K562 (cell line): ENCODE measurements at regions not wholly inside any gene's neighbourhood (a gene's known extent, or its start where the extent isn't known, plus 50 kb on each side); places are given as distances from the start of the nearest gene placed in this dataset.

Source experiments
- ATAC-seq: fragments of 200-7000 bp; cut with Tn5 transposase; 3 replicates; pipeline ENCODE4 v1.9.1; 2020; ENCODE audit warnings: moderate library complexity
- BruUV-seq: library from RNA; stranded (reverse); fragments of 400-500 nt; replicated peaks from 2 replicates; lab custom pipeline; 2021; lab: Mats Ljungman, UMichigan
- CTCF ChIA-PET: fragments of 300-600 bp; formaldehyde crosslinking; extraction: SDS; loops from one replicate; lab custom pipeline; 2021; ENCODE audit warnings: low intra/inter-chr PET ratio; lab: Yijun Ruan, JAX
- POLR2A ChIA-PET: fragments of 300-600, 350-650 bp; sonication (Branson Sonifier 250); formaldehyde crosslinking; extraction: SDS; loops from one replicate; lab custom pipeline; 2021; ENCODE audit warnings: antibody characterized with exemption, inconsistent platforms; lab: Yijun Ruan, JAX
- DNase-seq, 4 experiments: peaks; one replicate each; pipeline versions ENCODE4 v3.0.0 to v3.0.0-alpha.2; 2011 to 2018; ENCODE audit warnings: low spot score in 3 of 4, mixed read lengths in 3 of 4; ENCODE audit errors: extremely low read depth in 1 of 4
- FAIRE-seq: peaks from 2 replicates; lab custom pipeline; 2011; peaks lifted over from hg19 to GRCh38; lab: Jason Lieb, UNC
- H2AFZ ChIP-seq: 2 replicates; pipeline ENCODE4 v1.6.0; 2011; ENCODE audit warnings: low read depth, low read length, control low read depth, inconsistent platforms
- H3K27ac ChIP-seq: fragments of 200-600 bp; 3 replicates; pipeline ENCODE4 v1.8.0; 2011; ENCODE audit warnings: low read depth, mild to moderate bottlenecking, control low read depth, inconsistent platforms, low read length, moderate library complexity, mixed read lengths; ENCODE audit errors: extremely low read depth
- H3K27me3 ChIP-seq, 2 experiments: fragments of 300-600 bp in 1 of 2; 2 replicates in 1 of 2; 3 replicates in 1 of 2; pipeline versions ENCODE4 v1.6.0 to v1.8.0; 2011; ENCODE audit warnings: inconsistent platforms in 2 of 2, low read length in 2 of 2, mild to moderate bottlenecking in 1 of 2, mixed read lengths in 1 of 2, moderate library complexity in 1 of 2; ENCODE audit not compliant: control insufficient read depth in 2 of 2, insufficient read depth in 2 of 2
- H3K36me3 ChIP-seq: fragments of 300-600 bp; 3 replicates; pipeline ENCODE4 v1.8.0; 2011; ENCODE audit warnings: mild to moderate bottlenecking, low read length, inconsistent platforms; ENCODE audit not compliant: control insufficient read depth, insufficient read depth
- H3K4me1 ChIP-seq, 2 experiments: fragments of 200-600 bp in 1 of 2; replicated peaks in 1 of 2; 2 replicates in 1 of 2; 3 replicates in 1 of 2; pipeline versions ENCODE4 v1.5.1 to v1.8.0; 2011; ENCODE audit warnings: inconsistent platforms in 2 of 2, low read length in 2 of 2, mild to moderate bottlenecking in 1 of 2, mixed read lengths in 1 of 2, moderate library complexity in 1 of 2; ENCODE audit not compliant: control insufficient read depth in 2 of 2, insufficient read depth in 2 of 2
- H3K4me2 ChIP-seq: 2 replicates; pipeline ENCODE4 v1.6.1; 2011; ENCODE audit warnings: low read length, control low read depth, inconsistent platforms, mixed read lengths; ENCODE audit not compliant: insufficient read depth
- H3K4me3 ChIP-seq: fragments of 200-600 bp; sonication (generic), shearing (Covaris generic); 2 replicates; pipeline ENCODE4 v1.5.1; 2016; ENCODE audit warnings: control low read depth, inconsistent platforms
- H3K79me2 ChIP-seq: fragments of 200-600 bp; 3 replicates; pipeline ENCODE4 v1.8.0; 2011; ENCODE audit warnings: low read length, inconsistent platforms; ENCODE audit not compliant: control insufficient read depth, insufficient read depth
- H3K9ac ChIP-seq, 2 experiments: 2 replicates each; pipeline versions ENCODE4 v1.6.0 to v1.6.1; 2011; ENCODE audit warnings: low read depth in 2 of 2, low read length in 2 of 2, control low read depth in 1 of 2, inconsistent platforms in 1 of 2, mild to moderate bottlenecking in 1 of 2, mixed read lengths in 1 of 2; ENCODE audit not compliant: insufficient read depth in 1 of 2
- H3K9me1 ChIP-seq: one replicate; pipeline ENCODE4 v1.6.0; 2011; ENCODE audit warnings: inconsistent platforms, mild to moderate bottlenecking, low read length, moderate library complexity; ENCODE audit not compliant: control insufficient read depth, insufficient read depth
- H3K9me3 ChIP-seq: replicated peaks from 2 replicates; pipeline ENCODE4 v1.5.1; 2011; ENCODE audit warnings: low read depth, low read length, inconsistent platforms; ENCODE audit not compliant: control insufficient read depth, insufficient read depth
- H4K20me1 ChIP-seq: replicated peaks from 2 replicates; pipeline ENCODE4 v1.6.1; 2011; ENCODE audit warnings: low read length, inconsistent platforms, mixed read lengths; ENCODE audit not compliant: control insufficient read depth, insufficient read depth
- HBP1 ChIP-seq: fragments of 450-650 bp; formaldehyde crosslinking; IDR thresholded peaks from 2 replicates; pipeline ENCODE4 v1.4.0; 2022; ENCODE audit warnings: missing genetic modification characterization
- HEY1 ChIP-seq: fragments of 250-450 bp; sonication (Bioruptor Pico); IDR thresholded peaks from 2 replicates; pipeline ENCODE4 v1.5.0; 2020; ENCODE audit warnings: mild to moderate bottlenecking, moderate library complexity, borderline replicate concordance
- NBN ChIP-seq: fragments of 450-650 bp; IDR thresholded peaks from 2 replicates; pipeline ENCODE4 v1.6.1; 2016; ENCODE audit warnings: low read depth, mild to moderate bottlenecking
- POU5F1 ChIP-seq: fragments of 150-350 bp; IDR thresholded peaks from 2 replicates; pipeline ENCODE4 v1.6.1; 2014; ENCODE audit warnings: borderline replicate concordance, low read length, low read depth, mild to moderate bottlenecking; ENCODE audit not compliant: partially characterized antibody
- PRDM10 ChIP-seq: fragments of 450-650 bp; IDR thresholded peaks from 2 replicates; pipeline ENCODE4 v1.6.1; 2018; ENCODE audit not compliant: partially characterized antibody
- RAD51 ChIP-seq: fragments of 450-650 bp; IDR thresholded peaks from 2 replicates; pipeline ENCODE4 v1.7.1; 2016; ENCODE audit warnings: low read depth, mild to moderate bottlenecking, borderline replicate concordance
- SMAD2 ChIP-seq: fragments of 150-350 bp; IDR thresholded peaks from 2 replicates; pipeline ENCODE4 v1.6.1; 2014; ENCODE audit warnings: low read depth, mild to moderate bottlenecking, low read length
- TAF7 ChIP-seq: fragments of 450-650 bp; IDR thresholded peaks from 2 replicates; pipeline ENCODE4 v1.6.1; 2016; ENCODE audit warnings: missing genetic modification characterization, missing compliant biosample characterization
- VEZF1 ChIP-seq: fragments of 200-800 bp; sonication (Bioruptor generic); IDR thresholded peaks from 2 replicates; pipeline ENCODE4 v1.6.1; 2017; ENCODE audit warnings: missing genetic modification characterization, missing compliant biosample characterization
- ZBTB49 ChIP-seq: sonication (generic); formaldehyde crosslinking; IDR thresholded peaks from 2 replicates; pipeline ENCODE4 v1.8.0; 2022; ENCODE audit warnings: missing genetic modification reagents, mild to moderate bottlenecking, borderline replicate concordance
- ZBTB9 ChIP-seq: fragments of 450-650 bp; formaldehyde crosslinking; IDR thresholded peaks from 2 replicates; pipeline ENCODE4 v1.4.0; 2020; ENCODE audit warnings: mild to moderate bottlenecking, moderate library complexity
- ZFP36 ChIP-seq: fragments of 150-350 bp; IDR thresholded peaks from 2 replicates; pipeline ENCODE4 v1.6.1; 2018; ENCODE audit warnings: low read length, low read depth; ENCODE audit not compliant: partially characterized antibody
- WGBS: fragments of 100-300 bp; shearing (Covaris generic); methylation state at CpG from one replicate; pipeline ENCODE4 v1.1.6; 2016; ENCODE audit warnings: low coverage, mixed read lengths; ENCODE audit not compliant: insufficient coverage; ENCODE audit errors: missing lambda C conversion rate; 5-methylcytosine and 5-hydroxymethylcytosine counted together
- in situ Hi-C: fragments of 300-500 bp; cut with MboI; formaldehyde crosslinking; loops from 4 replicates; pipeline ENCODE4 v1.15.0; 2018; ENCODE audit warnings: inconsistent platforms, mixed read lengths
- intact Hi-C: fragments of 100-400 bp; cut with micrococcal nuclease; formaldehyde crosslinking; loops from 2 replicates; pipeline ENCODE4 v1.14.2; 2022

- no peaks in the 10 kb centered on the region for H4K20me1 ChIP-seq
- H3K9ac ChIP-seq = no peak overlapping the region
- TF ChIP-seq ZFP36 (no peak), SMAD2 (no peak), NBN (no peak), RAD51 (no peak), ZBTB49 (CRISPR knock-in tag) (no peak), VEZF1 (CRISPR knock-in tag) (no peak), ZBTB9 (CRISPR knock-in tag) (no peak), HEY1 (CRISPR knock-in tag) (no peak), POU5F1 (no peak), HBP1 (no peak), PRDM10 (no peak), TAF7 (no peak)
- DNase-seq (no peak), ATAC-seq (no peak), FAIRE-seq (no peak)
- in situ Hi-C loops = no loop called here
- H3K9me3 ChIP-seq = no peaks in the 10 kb centered on the region
- POLR2A ChIA-PET = interaction anchor here (1.0 to 1.1 kb wide), 2 partner anchors 14 to 25 kb away, joined by 3 to 4 read pairs; no protein-coding TSS in a partner anchor
- H3K27me3 ChIP-seq = peaks cover 6 to 12% of the 10 kb centered on the region in 2 experiments; a peak in 4 of 5 replicates
- no peaks in the 10 kb centered on the region for H3K9me1 ChIP-seq
- no peak overlapping the region for H3K27ac ChIP-seq
- intact Hi-C loops = no loop called here
- no peak overlapping the region for H2AFZ ChIP-seq
- BruUV-seq = no TSS peak
- CTCF ChIA-PET = no interaction called here
- no peak overlapping the region for H3K4me3 ChIP-seq
- H3K4me1 ChIP-seq = no peaks in the 10 kb centered on the region
- 0% methylated on average over 2 of the region's 2 CpGs for WGBS
- H3K4me2 ChIP-seq = no peak overlapping the region
- no peaks in the 10 kb centered on the region for H3K79me2 ChIP-seq
- no peaks in the 10 kb centered on the region for H3K36me3 ChIP-seq
Observed at GRCh38 chr7:131268906-131269305, 58.8 kb upstream of the MKLN1 start.
